ENCODE measurements at regions not wholly inside any gene's neighbourhood (a gene's known extent, or its start where the extent isn't known, plus 50 kb on each side); places are given as distances from the start of the nearest gene placed in this dataset.

- H3K27ac ChIP-seq (ENCODE audit: low read length): peak overlapping the region; percentile 90
- BruUV-seq (replicated peaks): no TSS peak
- TF ChIP-seq REST (IDR thresholded peaks at IDR 0.05; ENCODE audit: insufficient read depth in 1 of 2, low read depth in 2 of 2, low read length in 1 of 2) (0 out of 4 replicates have a peak, but pooled peaks of 1 of the 2 experiments have one; percentile 35), TCF7L2 (IDR thresholded peaks at IDR 0.05; ENCODE audit: low read depth, low read length) (peak; percentile 37; the same call in 1 of the 2 replicates), SIN3A (IDR thresholded peaks at IDR 0.05; ENCODE audit: borderline replicate concordance, insufficient read depth, low read depth, low read length) (no peak)
- peaks cover 21% of the 10 kb centered on the region for H3K4me1 ChIP-seq (ENCODE audit: control insufficient read depth, insufficient read depth, low read length)
- POLR2A ChIA-PET: interaction anchor here (1.2 kb wide), 1 partner anchor 8 kb away, joined by 4 read pairs; no protein-coding TSS in a partner anchor
- intact Hi-C loops (cut with micrococcal nuclease; ENCODE audit: unreplicated experiment): no loop called here
- peak overlapping the region in 1 of 2 experiments; percentile 45; a peak in 2 of 4 replicates for H3K4me3 ChIP-seq (ENCODE audit: low read depth in 2 of 2, low read length in 2 of 2)
- H3K27me3 ChIP-seq (ENCODE audit: control insufficient read depth, insufficient read depth, low read length): no peaks in the 10 kb centered on the region
- H3K9me3 ChIP-seq (ENCODE audit: control insufficient read depth, insufficient read depth, low read depth, low read length): no peaks in the 10 kb centered on the region
- H3K36me3 ChIP-seq (ENCODE audit: control insufficient read depth, insufficient read depth, low read length): no peaks in the 10 kb centered on the region
- DNase-seq (ENCODE audit: low read depth, low spot score) (no peak), ATAC-seq (peak; percentile 95)
- in situ Hi-C loops (cut with HindIII; ENCODE audit: low pct_unique_long_range_greater_than_20kb, low sequenced_read_pairs): no loop called here
- CTCF ChIA-PET: interaction anchor here (0.6 to 1.0 kb wide), 3 partner anchors 34 to 162 kb away, joined by 4 to 6 read pairs (median 4); no protein-coding TSS in a partner anchor
Observed at GRCh38 chr11:110362971-110363509, 66.6 kb upstream of the RDX start.

- no peak for ATAC-seq
- CTCF ChIA-PET: interaction anchor here (0.5 kb wide), 1 partner anchor 38 kb away, joined by 6 read pairs; no protein-coding TSS in a partner anchor
- no peak for TF ChIP-seq REST (IDR thresholded peaks at IDR 0.05; ENCODE audit: insufficient read depth in 1 of 2, low read depth in 2 of 2, low read length in 1 of 2)
- Histone ChIP-seq H3K4me1 (ENCODE audit: control insufficient read depth, insufficient read depth, low read length) (peaks cover 21% of the 10 kb centered on the region), H3K9me3 (ENCODE audit: control insufficient read depth, insufficient read depth, low read depth, low read length) (no peaks in the 10 kb centered on the region), H3K36me3 (ENCODE audit: control insufficient read depth, insufficient read depth, low read length) (no peaks in the 10 kb centered on the region), H3K4me3 (ENCODE audit: low read depth in 2 of 2, low read length in 2 of 2) (no peak overlapping the region), H3K27ac (ENCODE audit: low read length) (peak overlapping the region; percentile 1; the same call in 1 of the 2 replicates), H3K27me3 (ENCODE audit: control insufficient read depth, insufficient read depth, low read length) (no peaks in the 10 kb centered on the region)
- POLR2A ChIA-PET: no interaction called here
- no peak for DNase-seq (ENCODE audit: low read depth, low spot score)
- no TSS peak for BruUV-seq (replicated peaks)
- in situ Hi-C loops (cut with HindIII; ENCODE audit: low pct_unique_long_range_greater_than_20kb, low sequenced_read_pairs): no loop called here
- intact Hi-C loops (cut with micrococcal nuclease; ENCODE audit: unreplicated experiment): loop anchor here (2.0 kb wide), 1 partner anchor 163 kb away; no protein-coding TSS in a partner anchor
Observed at GRCh38 chr11:110366291-110366690, 63.5 kb upstream of the FDX1 start.
